ENCODE measurements at regions not wholly inside any gene's neighbourhood (a gene's known extent, or its start where the extent isn't known, plus 50 kb on each side); places are given as distances from the start of the nearest gene placed in this dataset.

DNA sequence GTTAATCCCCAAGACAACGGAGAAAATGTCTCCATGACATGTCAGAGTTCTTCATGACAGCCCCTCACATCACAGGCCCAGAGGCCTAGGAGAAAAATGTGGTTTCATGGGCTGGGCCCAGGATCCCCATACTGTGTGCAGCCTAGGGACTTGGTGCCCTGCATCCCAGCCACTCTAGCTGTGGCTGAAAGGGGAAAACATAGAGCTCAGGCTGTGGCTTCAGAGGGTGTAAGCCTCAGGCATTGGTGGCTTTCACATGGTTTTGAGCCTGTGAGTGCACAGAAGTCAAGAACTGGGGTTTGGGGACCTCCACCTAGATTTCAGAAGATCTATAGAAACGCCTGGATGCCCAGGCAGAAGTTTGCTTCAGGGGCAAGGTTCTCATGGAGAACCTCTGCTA is 122.8 kb downstream of the FHL5 start:
- Mint-ChIP-seq H3K36me3 (no peaks in the 10 kb centered on the region), H3K9me3 (peaks cover 21% of the 10 kb centered on the region), H3K27ac (no peak overlapping the region), H3K4me1 (no peaks in the 10 kb centered on the region), H3K4me3 (no peak overlapping the region), H3K27me3 (ENCODE audit: low read depth) (no peaks in the 10 kb centered on the region)
- ATAC-seq (no peak), DNase-seq (ENCODE audit: low spot score) (no peak)
- ChIA-PET CTCF (no interaction called here), POLR2A (no interaction called here)
- TF ChIP-seq FOXJ3 (CRISPR knock-in tag; IDR thresholded peaks at IDR 0.05; ENCODE audit: borderline replicate concordance) (no peak), FOXK1 (CRISPR knock-in tag; IDR thresholded peaks at IDR 0.05) (no peak), NFE2L1 (CRISPR knock-in tag; IDR thresholded peaks at IDR 0.05) (no peak), TP53 (CRISPR knock-in tag; IDR thresholded peaks at IDR 0.05) (no peak), ZNF416 (CRISPR knock-in tag; IDR thresholded peaks at IDR 0.05) (no peak)
- TF ChIP-seq, protein P1, sequence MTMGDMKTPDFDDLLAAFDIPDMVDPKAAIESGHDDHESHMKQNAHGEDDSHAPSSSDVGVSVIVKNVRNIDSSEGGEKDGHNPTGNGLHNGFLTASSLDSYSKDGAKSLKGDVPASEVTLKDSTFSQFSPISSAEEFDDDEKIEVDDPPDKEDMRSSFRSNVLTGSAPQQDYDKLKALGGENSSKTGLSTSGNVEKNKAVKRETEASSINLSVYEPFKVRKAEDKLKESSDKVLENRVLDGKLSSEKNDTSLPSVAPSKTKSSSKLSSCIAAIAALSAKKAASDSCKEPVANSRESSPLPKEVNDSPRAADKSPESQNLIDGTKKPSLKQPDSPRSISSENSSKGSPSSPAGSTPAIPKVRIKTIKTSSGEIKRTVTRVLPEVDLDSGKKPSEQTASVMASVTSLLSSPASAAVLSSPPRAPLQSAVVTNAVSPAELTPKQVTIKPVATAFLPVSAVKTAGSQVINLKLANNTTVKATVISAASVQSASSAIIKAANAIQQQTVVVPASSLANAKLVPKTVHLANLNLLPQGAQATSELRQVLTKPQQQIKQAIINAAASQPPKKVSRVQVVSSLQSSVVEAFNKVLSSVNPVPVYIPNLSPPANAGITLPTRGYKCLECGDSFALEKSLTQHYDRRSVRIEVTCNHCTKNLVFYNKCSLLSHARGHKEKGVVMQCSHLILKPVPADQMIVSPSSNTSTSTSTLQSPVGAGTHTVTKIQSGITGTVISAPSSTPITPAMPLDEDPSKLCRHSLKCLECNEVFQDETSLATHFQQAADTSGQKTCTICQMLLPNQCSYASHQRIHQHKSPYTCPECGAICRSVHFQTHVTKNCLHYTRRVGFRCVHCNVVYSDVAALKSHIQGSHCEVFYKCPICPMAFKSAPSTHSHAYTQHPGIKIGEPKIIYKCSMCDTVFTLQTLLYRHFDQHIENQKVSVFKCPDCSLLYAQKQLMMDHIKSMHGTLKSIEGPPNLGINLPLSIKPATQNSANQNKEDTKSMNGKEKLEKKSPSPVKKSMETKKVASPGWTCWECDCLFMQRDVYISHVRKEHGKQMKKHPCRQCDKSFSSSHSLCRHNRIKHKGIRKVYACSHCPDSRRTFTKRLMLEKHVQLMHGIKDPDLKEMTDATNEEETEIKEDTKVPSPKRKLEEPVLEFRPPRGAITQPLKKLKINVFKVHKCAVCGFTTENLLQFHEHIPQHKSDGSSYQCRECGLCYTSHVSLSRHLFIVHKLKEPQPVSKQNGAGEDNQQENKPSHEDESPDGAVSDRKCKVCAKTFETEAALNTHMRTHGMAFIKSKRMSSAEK (CRISPR knock-in tag; IDR thresholded peaks at IDR 0.05; ENCODE audit: borderline replicate concordance): no peak

DNA sequence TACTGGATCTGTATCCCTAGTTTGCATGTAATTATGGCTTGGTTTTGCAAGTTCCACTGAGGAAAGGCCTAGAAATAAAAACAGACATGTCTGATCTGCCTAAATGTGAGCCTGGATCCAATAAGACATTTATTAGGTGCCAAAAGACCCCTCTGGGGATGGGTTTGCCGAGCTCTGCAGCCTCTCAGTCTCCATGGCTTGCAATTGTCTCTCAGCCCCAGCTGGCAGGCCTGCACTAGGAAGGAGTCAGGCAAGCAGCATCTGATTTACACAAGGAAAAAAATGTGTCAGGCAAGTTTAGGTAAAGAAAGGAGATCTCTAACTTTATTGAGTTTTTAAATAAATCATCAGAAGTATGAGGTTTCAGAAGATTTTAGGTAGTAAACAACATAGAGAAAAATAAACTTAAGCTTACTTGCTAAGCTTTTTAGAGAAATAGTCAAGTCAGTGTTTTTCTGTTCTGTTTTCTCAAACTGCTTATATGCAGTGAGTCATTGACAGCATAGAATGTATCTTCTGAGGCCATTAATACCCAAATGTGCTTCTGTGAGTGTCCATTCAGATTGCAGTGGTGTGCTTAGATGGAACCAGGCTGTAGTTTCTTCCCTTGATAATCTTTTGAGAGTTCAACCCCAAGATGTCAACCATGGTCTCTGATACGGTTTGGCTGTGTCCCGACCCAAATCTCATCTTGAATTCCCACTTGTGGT is 121.0 kb downstream of the FHL5 start:
- H3K27ac Mint-ChIP-seq: no peak overlapping the region
- H3K4me3 Mint-ChIP-seq: no peak overlapping the region
- POLR2A ChIA-PET: no interaction called here
- no peak for ATAC-seq
- DNase-seq (ENCODE audit: low spot score): no peak
- H3K36me3 Mint-ChIP-seq: no peaks in the 10 kb centered on the region
- TF ChIP-seq SOX15 (CRISPR knock-in tag; IDR thresholded peaks at IDR 0.05) (no peak), ZNF121 (CRISPR knock-in tag; IDR thresholded peaks at IDR 0.05) (no peak), ZNF138 (CRISPR knock-in tag; conservative IDR thresholded peaks at IDR 0.05) (no peak), ETV6 (CRISPR knock-in tag; IDR thresholded peaks at IDR 0.05) (no peak), SMAD3 (CRISPR knock-in tag; IDR thresholded peaks at IDR 0.05; ENCODE audit: borderline replicate concordance) (no peak), ZNF219 (CRISPR knock-in tag; IDR thresholded peaks at IDR 0.05; ENCODE audit: borderline replicate concordance) (no peak), CBFB (CRISPR knock-in tag; IDR thresholded peaks at IDR 0.05; ENCODE audit: low read depth) (no peak), ZNF416 (CRISPR knock-in tag; IDR thresholded peaks at IDR 0.05) (no peak), RELA (CRISPR knock-in tag; IDR thresholded peaks at IDR 0.05; ENCODE audit: borderline replicate concordance) (no peak), NR1H2 (CRISPR knock-in tag; IDR thresholded peaks at IDR 0.05) (no peak), EMX1 (CRISPR knock-in tag; IDR thresholded peaks at IDR 0.05) (no peak)
- TF ChIP-seq, protein P2, sequence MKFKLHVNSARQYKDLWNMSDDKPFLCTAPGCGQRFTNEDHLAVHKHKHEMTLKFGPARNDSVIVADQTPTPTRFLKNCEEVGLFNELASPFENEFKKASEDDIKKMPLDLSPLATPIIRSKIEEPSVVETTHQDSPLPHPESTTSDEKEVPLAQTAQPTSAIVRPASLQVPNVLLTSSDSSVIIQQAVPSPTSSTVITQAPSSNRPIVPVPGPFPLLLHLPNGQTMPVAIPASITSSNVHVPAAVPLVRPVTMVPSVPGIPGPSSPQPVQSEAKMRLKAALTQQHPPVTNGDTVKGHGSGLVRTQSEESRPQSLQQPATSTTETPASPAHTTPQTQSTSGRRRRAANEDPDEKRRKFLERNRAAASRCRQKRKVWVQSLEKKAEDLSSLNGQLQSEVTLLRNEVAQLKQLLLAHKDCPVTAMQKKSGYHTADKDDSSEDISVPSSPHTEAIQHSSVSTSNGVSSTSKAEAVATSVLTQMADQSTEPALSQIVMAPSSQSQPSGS (CRISPR knock-in tag; IDR thresholded peaks at IDR 0.05; ENCODE audit: borderline replicate concordance, low read depth): no peak
- TF ChIP-seq, protein P3, sequence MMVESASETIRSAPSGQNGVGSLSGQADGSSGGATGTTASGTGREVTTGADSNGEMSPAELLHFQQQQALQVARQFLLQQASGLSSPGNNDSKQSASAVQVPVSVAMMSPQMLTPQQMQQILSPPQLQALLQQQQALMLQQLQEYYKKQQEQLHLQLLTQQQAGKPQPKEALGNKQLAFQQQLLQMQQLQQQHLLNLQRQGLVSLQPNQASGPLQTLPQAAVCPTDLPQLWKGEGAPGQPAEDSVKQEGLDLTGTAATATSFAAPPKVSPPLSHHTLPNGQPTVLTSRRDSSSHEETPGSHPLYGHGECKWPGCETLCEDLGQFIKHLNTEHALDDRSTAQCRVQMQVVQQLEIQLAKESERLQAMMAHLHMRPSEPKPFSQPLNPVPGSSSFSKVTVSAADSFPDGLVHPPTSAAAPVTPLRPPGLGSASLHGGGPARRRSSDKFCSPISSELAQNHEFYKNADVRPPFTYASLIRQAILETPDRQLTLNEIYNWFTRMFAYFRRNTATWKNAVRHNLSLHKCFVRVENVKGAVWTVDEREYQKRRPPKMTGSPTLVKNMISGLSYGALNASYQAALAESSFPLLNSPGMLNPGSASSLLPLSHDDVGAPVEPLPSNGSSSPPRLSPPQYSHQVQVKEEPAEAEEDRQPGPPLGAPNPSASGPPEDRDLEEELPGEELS (CRISPR knock-in tag; IDR thresholded peaks at IDR 0.05): no peak
- TF ChIP-seq, protein P4, sequence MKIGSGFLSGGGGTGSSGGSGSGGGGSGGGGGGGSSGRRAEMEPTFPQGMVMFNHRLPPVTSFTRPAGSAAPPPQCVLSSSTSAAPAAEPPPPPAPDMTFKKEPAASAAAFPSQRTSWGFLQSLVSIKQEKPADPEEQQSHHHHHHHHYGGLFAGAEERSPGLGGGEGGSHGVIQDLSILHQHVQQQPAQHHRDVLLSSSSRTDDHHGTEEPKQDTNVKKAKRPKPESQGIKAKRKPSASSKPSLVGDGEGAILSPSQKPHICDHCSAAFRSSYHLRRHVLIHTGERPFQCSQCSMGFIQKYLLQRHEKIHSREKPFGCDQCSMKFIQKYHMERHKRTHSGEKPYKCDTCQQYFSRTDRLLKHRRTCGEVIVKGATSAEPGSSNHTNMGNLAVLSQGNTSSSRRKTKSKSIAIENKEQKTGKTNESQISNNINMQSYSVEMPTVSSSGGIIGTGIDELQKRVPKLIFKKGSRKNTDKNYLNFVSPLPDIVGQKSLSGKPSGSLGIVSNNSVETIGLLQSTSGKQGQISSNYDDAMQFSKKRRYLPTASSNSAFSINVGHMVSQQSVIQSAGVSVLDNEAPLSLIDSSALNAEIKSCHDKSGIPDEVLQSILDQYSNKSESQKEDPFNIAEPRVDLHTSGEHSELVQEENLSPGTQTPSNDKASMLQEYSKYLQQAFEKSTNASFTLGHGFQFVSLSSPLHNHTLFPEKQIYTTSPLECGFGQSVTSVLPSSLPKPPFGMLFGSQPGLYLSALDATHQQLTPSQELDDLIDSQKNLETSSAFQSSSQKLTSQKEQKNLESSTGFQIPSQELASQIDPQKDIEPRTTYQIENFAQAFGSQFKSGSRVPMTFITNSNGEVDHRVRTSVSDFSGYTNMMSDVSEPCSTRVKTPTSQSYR (CRISPR knock-in tag; IDR thresholded peaks at IDR 0.05): no peak
- TF ChIP-seq, protein P5, sequence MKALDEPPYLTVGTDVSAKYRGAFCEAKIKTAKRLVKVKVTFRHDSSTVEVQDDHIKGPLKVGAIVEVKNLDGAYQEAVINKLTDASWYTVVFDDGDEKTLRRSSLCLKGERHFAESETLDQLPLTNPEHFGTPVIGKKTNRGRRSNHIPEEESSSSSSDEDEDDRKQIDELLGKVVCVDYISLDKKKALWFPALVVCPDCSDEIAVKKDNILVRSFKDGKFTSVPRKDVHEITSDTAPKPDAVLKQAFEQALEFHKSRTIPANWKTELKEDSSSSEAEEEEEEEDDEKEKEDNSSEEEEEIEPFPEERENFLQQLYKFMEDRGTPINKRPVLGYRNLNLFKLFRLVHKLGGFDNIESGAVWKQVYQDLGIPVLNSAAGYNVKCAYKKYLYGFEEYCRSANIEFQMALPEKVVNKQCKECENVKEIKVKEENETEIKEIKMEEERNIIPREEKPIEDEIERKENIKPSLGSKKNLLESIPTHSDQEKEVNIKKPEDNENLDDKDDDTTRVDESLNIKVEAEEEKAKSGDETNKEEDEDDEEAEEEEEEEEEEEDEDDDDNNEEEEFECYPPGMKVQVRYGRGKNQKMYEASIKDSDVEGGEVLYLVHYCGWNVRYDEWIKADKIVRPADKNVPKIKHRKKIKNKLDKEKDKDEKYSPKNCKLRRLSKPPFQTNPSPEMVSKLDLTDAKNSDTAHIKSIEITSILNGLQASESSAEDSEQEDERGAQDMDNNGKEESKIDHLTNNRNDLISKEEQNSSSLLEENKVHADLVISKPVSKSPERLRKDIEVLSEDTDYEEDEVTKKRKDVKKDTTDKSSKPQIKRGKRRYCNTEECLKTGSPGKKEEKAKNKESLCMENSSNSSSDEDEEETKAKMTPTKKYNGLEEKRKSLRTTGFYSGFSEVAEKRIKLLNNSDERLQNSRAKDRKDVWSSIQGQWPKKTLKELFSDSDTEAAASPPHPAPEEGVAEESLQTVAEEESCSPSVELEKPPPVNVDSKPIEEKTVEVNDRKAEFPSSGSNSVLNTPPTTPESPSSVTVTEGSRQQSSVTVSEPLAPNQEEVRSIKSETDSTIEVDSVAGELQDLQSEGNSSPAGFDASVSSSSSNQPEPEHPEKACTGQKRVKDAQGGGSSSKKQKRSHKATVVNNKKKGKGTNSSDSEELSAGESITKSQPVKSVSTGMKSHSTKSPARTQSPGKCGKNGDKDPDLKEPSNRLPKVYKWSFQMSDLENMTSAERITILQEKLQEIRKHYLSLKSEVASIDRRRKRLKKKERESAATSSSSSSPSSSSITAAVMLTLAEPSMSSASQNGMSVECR (CRISPR knock-in tag; IDR thresholded peaks at IDR 0.05; ENCODE audit: borderline replicate concordance): no peak
- peaks cover 3% of the 10 kb centered on the region; the same call in 1 of the 2 replicates for H3K4me1 Mint-ChIP-seq
- CTCF ChIA-PET: no interaction called here
- H3K9me3 Mint-ChIP-seq: peaks cover 21% of the 10 kb centered on the region
- H3K27me3 Mint-ChIP-seq (ENCODE audit: low read depth): no peaks in the 10 kb centered on the region

Measured in WTC11 (cell line).